Natural killer cell treated with Interleukin-12 subunit alpha and Interleukin-12 subunit beta and Interleukin-15 and Interleukin-18, amount 100 ng/mL, for 72 hours (primary cell): ENCODE measurements at regions not wholly inside any gene's neighbourhood (a gene's known extent, or its start where the extent isn't known, plus 50 kb on each side); places are given as distances from the start of the nearest gene placed in this dataset.

Experiments
- ATAC-seq, 2 donors: fragments of 150-1000 bp; cut with Tn5 transposase in 1 of 2; sonication (Bioruptor Pico), chemical (Tn5 transposase) in 1 of 2; 2 replicates each; pipeline ENCODE4 v1.10.0; 2021
- DNase-seq: peaks from one replicate; pipeline ENCODE4 v3.0.0; 2022; ENCODE audit warnings: low spot score
- H3K27ac Mint-ChIP-seq, 2 donors: 1 replicate in 1 of 2; 2 replicates in 1 of 2; pipeline ENCODE4 v1.8.0; 2022; ENCODE audit warnings: mixed read lengths in 2 of 2, mild to moderate bottlenecking in 1 of 2, moderate library complexity in 1 of 2
- H3K27me3 Mint-ChIP-seq, 2 donors: 1 replicate in 1 of 2; 2 replicates in 1 of 2; pipeline ENCODE4 v1.8.0; 2022; ENCODE audit warnings: mixed read lengths in 2 of 2
- H3K36me3 Mint-ChIP-seq: one replicate; pipeline ENCODE4 v1.8.0; 2022; ENCODE audit warnings: mixed read lengths
- H3K4me1 Mint-ChIP-seq, 2 donors: 1 replicate in 1 of 2; 2 replicates in 1 of 2; pipeline ENCODE4 v1.8.0; 2022; ENCODE audit warnings: low read depth in 2 of 2, mixed read lengths in 2 of 2, mild to moderate bottlenecking in 1 of 2
- H3K4me3 Mint-ChIP-seq: one replicate; pipeline ENCODE4 v1.8.0; 2022; ENCODE audit warnings: mixed read lengths
- H3K9me3 Mint-ChIP-seq: 2 replicates; pipeline ENCODE4 v1.8.0; 2022; ENCODE audit warnings: mixed read lengths

DNA sequence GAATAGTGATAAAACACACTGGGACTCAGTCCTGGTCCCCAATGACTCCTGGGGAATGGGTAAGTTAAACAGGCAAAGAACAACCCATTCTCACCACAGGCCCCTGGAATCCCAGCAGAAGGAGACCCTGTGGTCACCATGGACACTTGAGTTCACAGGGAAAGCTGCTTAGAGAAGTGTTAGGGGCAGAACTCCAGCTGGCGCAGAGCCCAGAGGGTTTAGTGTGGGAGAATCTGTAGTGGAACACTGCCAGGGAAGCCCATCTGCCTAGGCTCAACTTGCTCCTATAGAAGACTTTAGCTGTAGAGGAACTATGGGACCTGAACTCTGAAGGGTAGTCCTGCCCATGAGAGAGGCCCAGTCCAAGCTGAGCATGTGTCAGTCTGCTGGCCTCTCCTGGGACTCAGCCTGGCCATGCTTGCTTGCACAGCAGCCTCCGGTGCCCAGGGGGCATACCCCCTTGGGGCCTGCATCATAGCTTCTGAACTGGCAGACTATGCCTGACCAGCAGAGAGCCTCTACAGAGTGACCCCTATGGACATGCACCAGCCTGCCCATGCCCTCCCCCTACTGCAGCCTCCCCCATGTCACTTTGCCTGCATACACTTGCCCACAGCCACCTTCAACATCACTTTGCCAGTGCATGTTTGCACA lies 343.5 kb downstream of the IDS start:
- Mint-ChIP-seq H3K4me1 (no peaks in the 10 kb centered on the region), H3K36me3 (no peaks in the 10 kb centered on the region), H3K27me3 (peaks cover 0 to 5% of the 10 kb centered on the region in 2 donors), H3K27ac (no peak overlapping the region), H3K9me3 (peaks cover 2% of the 10 kb centered on the region), H3K4me3 (no peak overlapping the region)
- DNase-seq = no peak
- ATAC-seq = no peak

DNA sequence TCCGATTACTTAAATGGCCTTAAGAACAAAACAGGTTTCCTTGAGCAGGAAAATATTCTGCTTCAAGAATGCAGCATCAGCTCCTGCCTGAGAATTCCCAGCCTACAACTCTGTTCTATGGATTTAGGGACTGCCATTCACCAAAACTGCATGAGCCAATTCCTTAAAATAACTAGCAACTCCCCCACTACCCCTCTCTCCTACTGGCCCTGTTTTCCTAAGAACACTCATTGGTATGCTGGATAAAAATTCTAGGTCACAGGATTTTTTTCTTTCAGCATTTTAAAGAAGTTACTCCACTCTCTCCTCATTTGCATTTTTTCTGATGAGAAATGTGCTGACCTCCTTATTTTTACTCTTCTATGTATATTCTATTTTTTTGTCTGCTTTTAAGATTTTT lies 347.1 kb downstream of the IDS start:
- no peaks in the 10 kb centered on the region for H3K9me3 Mint-ChIP-seq
- H3K27ac Mint-ChIP-seq = no peak overlapping the region
- DNase-seq (no peak), ATAC-seq (no peak)
- peaks cover 0 to 5% of the 10 kb centered on the region in 2 donors for H3K27me3 Mint-ChIP-seq
- H3K36me3 Mint-ChIP-seq = no peaks in the 10 kb centered on the region
- H3K4me3 Mint-ChIP-seq = no peak overlapping the region
- no peaks in the 10 kb centered on the region for H3K4me1 Mint-ChIP-seq

DNA sequence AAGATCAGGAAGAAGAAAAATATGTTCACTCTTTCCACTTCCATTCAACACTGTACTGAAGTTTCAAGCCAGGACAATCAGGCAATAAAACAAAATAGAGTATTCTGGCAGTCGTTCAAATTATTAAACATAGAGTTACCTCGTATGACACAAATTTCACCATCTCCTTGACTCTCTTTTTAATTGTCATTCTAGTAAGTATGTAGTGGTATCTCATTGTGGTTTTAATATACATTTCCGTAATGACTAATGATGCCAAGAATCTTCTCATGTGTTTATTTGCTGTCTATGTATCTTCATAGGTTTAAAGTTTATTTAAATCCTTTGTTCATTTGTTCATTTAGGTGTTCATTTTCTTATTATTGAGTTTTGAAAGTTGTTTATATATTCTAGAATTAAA lies 352.2 kb downstream of the IDS start:
- H3K36me3 Mint-ChIP-seq = no peaks in the 10 kb centered on the region
- no peaks in the 10 kb centered on the region for H3K9me3 Mint-ChIP-seq
- H3K27me3 Mint-ChIP-seq = no peaks in the 10 kb centered on the region
- no peak overlapping the region for H3K4me3 Mint-ChIP-seq
- no peaks in the 10 kb centered on the region for H3K4me1 Mint-ChIP-seq
- ATAC-seq (no peak), DNase-seq (no peak)
- H3K27ac Mint-ChIP-seq = no peak overlapping the region

DNA sequence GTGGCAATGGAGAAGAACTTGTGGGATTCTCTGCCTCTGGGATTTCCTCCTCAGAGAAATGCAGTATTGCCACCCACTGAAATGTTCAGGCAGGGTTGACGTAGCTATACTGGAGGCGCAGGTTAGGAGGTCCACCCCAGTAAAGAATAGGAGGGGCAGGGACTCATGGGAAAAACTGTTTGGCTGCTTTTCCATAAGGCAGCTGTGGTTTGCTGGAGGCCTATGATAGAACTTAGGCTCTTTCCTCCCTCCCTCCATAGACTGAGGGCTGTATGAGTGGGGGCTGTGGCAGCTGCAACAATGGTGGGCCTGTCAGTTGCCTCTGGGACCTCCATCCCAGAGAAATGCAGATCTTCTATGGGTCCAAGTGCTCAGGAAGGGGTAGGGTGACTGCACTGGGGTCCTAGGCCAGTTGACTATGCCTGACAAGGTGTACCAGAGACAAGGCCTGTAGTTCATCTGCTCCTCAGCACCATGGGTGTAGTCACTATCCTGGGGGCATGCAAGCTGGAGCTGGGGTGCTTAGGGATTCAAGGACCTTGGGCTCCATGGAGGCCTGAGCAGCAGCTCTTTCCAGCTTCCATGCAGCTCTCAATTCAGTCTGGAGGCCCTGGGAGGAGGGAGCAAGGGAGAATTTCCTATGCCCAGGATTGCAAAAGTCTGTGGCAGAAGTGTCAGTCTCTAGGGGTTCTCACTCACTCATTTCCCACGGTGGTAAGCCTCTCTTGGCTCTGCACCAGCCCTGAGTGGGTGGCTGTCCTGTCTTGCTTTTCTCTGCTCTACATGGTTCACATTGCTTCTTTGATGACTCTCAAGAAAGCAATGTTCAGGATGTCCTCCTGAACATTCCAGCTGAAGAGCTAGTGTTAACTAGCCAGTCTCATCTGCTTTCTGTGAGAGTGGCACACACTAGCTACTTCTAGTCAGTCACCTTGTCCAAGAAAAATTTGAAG lies 353.0 kb downstream of the IDS start:
- Mint-ChIP-seq H3K27ac (no peak overlapping the region), H3K36me3 (no peaks in the 10 kb centered on the region), H3K4me1 (no peaks in the 10 kb centered on the region), H3K27me3 (no peaks in the 10 kb centered on the region), H3K4me3 (no peak overlapping the region), H3K9me3 (no peaks in the 10 kb centered on the region)
- ATAC-seq (peak in 1 of 2 donors; percentile 62), DNase-seq (no peak)

DNA sequence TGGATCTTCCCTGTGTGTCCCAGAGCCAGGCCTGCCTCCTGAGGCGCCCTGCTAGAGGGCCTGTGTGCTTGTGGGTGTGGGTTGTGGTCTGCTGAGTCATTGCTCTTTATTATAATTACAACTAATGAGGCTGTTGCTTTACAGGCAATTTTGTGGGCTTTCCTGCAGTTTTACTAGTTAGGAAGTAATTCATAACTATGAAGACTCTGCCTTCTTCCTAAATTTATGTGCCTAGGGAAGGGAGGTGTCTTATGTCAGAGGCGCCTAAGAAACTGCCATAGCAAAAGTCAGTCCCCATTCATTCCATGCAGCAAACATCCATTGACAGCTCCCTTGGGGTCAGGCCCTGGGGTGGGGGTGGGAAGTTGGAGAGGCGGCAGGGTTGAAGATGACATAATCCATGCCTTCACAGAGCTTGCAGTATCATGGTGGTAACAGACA lies 359.2 kb downstream of the IDS start:
- no peak overlapping the region for H3K27ac Mint-ChIP-seq
- DNase-seq (no peak), ATAC-seq (no peak)
- no peak overlapping the region for H3K4me3 Mint-ChIP-seq
- H3K9me3 Mint-ChIP-seq = no peaks in the 10 kb centered on the region
- no peaks in the 10 kb centered on the region for H3K4me1 Mint-ChIP-seq
- no peaks in the 10 kb centered on the region for H3K27me3 Mint-ChIP-seq
- no peaks in the 10 kb centered on the region for H3K36me3 Mint-ChIP-seq

DNA sequence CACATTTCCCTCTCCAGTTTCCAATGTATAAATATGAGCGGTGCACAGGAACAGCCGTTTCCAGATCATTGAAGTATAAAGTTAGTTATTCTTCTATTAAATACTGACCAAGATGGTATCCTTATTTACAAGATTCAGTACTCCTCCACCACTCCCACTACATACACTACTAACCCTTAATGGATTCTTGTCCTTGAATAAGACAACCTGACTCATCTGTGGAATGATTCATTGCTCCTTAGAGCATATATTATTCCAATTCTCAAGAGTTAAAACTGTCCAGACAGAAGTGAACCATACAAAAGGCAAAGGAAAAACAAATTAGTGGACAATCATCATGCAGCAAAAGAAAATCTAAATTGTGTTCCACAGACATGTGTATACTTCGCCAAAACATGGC lies 373.3 kb downstream of the IDS start:
- no peak for DNase-seq
- Mint-ChIP-seq H3K27me3 (peaks cover 0 to 12% of the 10 kb centered on the region in 2 donors), H3K4me3 (no peak overlapping the region), H3K4me1 (no peaks in the 10 kb centered on the region), H3K27ac (no peak overlapping the region), H3K9me3 (no peaks in the 10 kb centered on the region), H3K36me3 (no peaks in the 10 kb centered on the region)
- ATAC-seq = no peak

DNA sequence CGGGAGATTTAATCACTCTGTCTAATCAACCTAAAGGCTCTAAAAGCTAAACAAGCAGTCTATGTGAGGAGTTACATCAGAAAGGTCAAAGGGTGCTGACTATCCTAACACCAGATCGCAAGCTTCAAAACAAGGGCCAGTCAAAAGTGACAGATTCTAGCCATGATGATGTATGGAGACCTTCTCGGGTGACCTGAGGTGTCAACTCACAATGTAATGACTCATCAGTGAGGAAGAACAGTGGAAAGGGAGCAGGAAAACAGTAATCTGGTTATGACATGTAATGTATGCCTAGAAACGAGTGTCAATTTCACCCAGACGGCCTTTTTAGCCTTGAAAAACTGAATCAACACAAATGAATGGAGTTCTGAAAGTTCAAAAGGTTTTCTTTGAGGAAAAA lies 375.3 kb downstream of the IDS start:
- H3K4me3 Mint-ChIP-seq = no peak overlapping the region
- DNase-seq = no peak

DNA sequence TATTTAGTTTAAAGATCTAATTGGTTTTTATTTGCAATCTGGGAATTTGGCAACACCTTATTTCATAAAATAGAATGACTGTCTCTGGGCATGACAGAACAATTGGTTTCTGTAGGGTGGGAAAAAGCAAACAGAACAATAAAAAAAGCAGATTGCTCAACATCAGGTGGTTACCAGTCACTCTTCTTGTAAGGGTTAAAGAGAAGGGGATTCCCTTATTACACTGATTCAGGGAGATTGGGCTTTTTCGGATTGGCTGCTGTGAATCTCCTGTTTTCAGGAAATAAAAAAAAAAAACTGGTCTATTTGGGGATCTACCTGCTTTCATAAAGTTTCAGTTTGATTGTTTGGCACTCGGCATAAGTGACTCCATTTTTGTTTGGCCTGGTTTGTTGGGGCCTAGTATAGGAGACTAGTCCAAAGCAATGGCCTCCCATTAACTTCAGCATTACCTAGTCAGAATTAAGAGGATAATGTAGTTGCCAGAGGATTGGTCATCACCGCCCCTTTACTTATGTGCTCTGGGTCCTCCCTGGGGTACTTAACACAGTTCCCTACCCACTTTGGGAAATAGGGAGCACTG lies 380.5 kb downstream of the IDS start:
- Mint-ChIP-seq H3K27me3 (peaks cover 6 to 7% of the 10 kb centered on the region in 2 donors), H3K9me3 (no peaks in the 10 kb centered on the region), H3K4me1 (no peaks in the 10 kb centered on the region)

More for the DNA sequence above, 375.3 kb downstream of the IDS start:
- Mint-ChIP-seq H3K4me1 (no peaks in the 10 kb centered on the region), H3K36me3 (no peaks in the 10 kb centered on the region), H3K9me3 (no peaks in the 10 kb centered on the region), H3K27ac (no peak overlapping the region), H3K27me3 (peaks cover 0 to 7% of the 10 kb centered on the region in 2 donors)
- ATAC-seq = no peak

DNA sequence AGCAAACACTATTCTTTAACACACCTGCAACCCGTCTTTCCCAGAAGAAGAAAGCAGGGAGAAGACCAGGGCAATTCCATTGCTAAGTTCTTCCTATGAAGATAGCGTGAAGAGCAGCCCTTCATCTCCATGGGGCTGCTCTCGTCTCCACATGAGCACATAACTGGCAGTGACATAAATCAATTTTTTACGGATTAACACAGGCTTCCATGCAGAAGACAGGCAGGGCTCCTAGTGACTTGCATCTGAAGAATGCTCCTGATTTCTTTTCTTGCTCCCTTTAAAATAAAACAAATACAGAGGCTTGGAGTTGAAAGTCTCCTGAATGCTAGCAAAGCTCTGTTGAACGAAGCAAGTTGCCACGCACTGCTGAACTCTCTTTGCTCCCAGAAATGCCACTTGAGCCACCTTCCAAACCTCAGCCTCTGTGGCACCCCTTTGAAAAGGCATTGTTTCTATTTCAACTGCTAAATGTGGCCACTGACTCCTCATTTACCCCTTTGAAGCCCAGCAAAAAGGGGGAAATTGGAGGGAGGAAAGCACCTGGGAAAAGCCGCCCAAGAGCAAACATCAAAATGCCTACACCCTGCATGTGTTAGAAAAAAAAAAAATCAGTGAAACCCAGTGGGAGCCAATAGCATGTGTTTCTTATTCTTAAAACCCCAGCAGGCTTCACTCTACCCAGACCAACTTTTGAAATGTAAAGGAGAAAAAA lies 383.7 kb downstream of the IDS start:
- Mint-ChIP-seq H3K4me1 (no peaks in the 10 kb centered on the region), H3K4me3 (no peak overlapping the region), H3K36me3 (no peaks in the 10 kb centered on the region), H3K27ac (no peak overlapping the region), H3K9me3 (no peaks in the 10 kb centered on the region), H3K27me3 (peaks cover 0 to 6% of the 10 kb centered on the region in 2 donors)
- ATAC-seq (no peak), DNase-seq (no peak)

More for the DNA sequence above, 380.5 kb downstream of the IDS start:
- no peaks in the 10 kb centered on the region for H3K36me3 Mint-ChIP-seq
- no peak overlapping the region for H3K4me3 Mint-ChIP-seq
- ATAC-seq = no peak
- no peak for DNase-seq
- no peak overlapping the region for H3K27ac Mint-ChIP-seq

DNA sequence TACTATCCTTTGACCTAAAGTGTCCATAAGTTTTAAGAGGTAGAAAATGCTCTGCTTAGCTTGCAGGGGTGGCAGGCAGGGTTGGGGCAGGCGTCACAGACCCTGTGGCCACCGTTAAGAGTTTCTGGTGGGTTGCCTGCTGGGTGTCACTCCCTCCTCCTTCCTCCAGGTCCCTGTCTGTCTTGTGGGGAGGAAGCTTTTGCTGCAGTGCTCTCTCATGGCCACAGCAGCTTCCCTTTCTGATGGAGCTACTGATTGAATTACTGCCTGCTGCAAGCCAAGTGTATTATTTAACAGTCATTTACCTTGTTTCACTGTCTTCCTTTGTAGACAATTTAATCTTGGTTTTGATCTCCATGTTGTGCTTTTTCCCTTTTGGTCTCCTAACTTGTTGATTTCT lies 384.6 kb downstream of the IDS start:
- H3K4me1 Mint-ChIP-seq = no peaks in the 10 kb centered on the region
- H3K9me3 Mint-ChIP-seq = no peaks in the 10 kb centered on the region
- H3K4me3 Mint-ChIP-seq = no peak overlapping the region
- H3K27ac Mint-ChIP-seq = no peak overlapping the region
- no peaks in the 10 kb centered on the region for H3K36me3 Mint-ChIP-seq
- DNase-seq = no peak
- no peak for ATAC-seq
- H3K27me3 Mint-ChIP-seq = peaks cover 0 to 6% of the 10 kb centered on the region in 2 donors

DNA sequence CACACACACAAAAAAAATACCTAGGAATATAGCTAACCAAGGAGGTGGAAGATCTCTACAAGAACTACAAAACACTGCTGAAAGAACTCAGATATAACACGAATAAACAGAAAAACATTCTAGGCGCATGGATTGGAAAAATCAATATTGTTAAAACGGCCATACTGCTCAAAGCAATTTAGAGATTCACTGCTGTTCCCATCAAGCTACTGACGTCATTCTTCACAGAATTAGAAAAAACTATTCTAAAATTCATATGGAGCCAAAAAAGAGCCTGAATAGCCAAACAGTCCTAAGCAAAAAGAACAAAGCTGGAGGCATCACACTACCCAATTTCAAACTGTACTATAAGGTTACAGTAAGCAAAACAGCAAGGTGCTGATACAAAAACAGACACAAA lies 390.2 kb downstream of the IDS start:
- no peaks in the 10 kb centered on the region for H3K36me3 Mint-ChIP-seq
- H3K27me3 Mint-ChIP-seq = no peaks in the 10 kb centered on the region
- H3K4me3 Mint-ChIP-seq = no peak overlapping the region
- no peak overlapping the region for H3K27ac Mint-ChIP-seq
- no peak for ATAC-seq
- peaks cover 6% of the 10 kb centered on the region for H3K9me3 Mint-ChIP-seq
- DNase-seq = no peak
- no peaks in the 10 kb centered on the region for H3K4me1 Mint-ChIP-seq

DNA sequence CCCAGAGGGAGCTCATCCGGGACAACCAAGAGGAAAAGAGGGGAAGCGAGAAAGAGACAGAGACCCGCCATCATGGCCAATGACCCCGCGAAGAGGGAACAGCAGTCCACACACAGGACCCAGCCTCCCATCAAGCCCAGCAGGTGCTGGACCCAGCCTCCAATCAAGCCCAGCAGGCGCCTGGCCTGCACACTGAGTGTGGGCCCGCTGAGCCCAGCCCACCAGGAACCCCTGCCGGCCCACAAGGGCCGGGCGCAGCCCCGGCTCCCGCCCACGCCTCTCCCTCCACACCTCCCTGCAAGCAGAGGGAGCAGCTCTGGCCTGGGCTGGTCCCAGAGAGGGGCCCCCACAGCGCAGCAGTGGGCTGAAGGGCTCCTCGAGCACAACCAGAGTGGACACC lies 391.1 kb downstream of the IDS start:
- Mint-ChIP-seq H3K4me1 (no peaks in the 10 kb centered on the region), H3K27ac (no peak overlapping the region), H3K27me3 (no peaks in the 10 kb centered on the region), H3K9me3 (peaks cover 12% of the 10 kb centered on the region), H3K4me3 (no peak overlapping the region), H3K36me3 (no peaks in the 10 kb centered on the region)
- DNase-seq (no peak), ATAC-seq (no peak)

DNA sequence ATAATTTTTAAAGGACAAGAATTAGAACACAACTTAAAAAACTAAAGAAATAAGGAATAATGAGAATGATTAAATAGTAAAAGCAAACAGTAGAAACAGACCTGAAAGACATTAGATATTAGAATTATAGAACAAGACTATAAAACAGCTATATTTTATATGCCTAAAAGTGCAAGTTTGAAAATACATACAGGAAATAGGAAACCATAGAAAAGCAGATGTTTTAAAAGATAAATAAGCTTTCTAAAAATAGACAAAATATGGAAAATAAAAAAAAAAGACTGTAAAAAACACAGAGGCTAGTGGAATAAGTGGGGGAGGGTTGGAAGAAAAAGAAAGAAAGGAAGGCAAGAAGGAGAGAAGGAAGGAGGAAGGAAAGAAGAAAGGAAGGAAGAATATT lies 407.3 kb downstream of the IDS start:
- no peak for ATAC-seq
- H3K4me1 Mint-ChIP-seq = no peaks in the 10 kb centered on the region
- no peak for DNase-seq
- H3K9me3 Mint-ChIP-seq = no peaks in the 10 kb centered on the region
- H3K36me3 Mint-ChIP-seq = no peaks in the 10 kb centered on the region
- no peak overlapping the region for H3K4me3 Mint-ChIP-seq
- H3K27ac Mint-ChIP-seq = no peak overlapping the region
- peaks cover 0 to 4% of the 10 kb centered on the region in 2 donors for H3K27me3 Mint-ChIP-seq
